ENCODE measurements at regions not wholly inside any gene's neighbourhood (a gene's known extent, or its start where the extent isn't known, plus 50 kb on each side); places are given as distances from the start of the nearest gene placed in this dataset.

- H3K9me3 ChIP-seq (ENCODE audit: control insufficient read depth, insufficient read depth, low read depth, low read length): no peaks in the 10 kb centered on the region
- H3K27ac ChIP-seq (ENCODE audit: extremely low read depth, low read depth, low read length): no peak overlapping the region
- no peak overlapping the region for H3K4me3 ChIP-seq (ENCODE audit: low read depth, low read length)
- H3K4me1 ChIP-seq (ENCODE audit: control insufficient read depth, insufficient read depth, low read length): peaks cover 4% of the 10 kb centered on the region; the same call in 1 of the 2 replicates
- no peaks in the 10 kb centered on the region for H3K36me3 ChIP-seq (ENCODE audit: control insufficient read depth in 2 of 2, insufficient read depth in 1 of 2, low read length in 2 of 2)
- no peak for TF ChIP-seq ZNF514 (tag by site-specific recombination; IDR thresholded peaks at IDR 0.05)
- peak; percentile 36; the same call in 1 of the 2 replicates for TF ChIP-seq BCL6B (tag by site-specific recombination; IDR thresholded peaks at IDR 0.05)
- ChIA-PET POLR2A (no interaction called here), CTCF (interaction anchor here (0.5 to 1.0 kb wide), 4 partner anchors 123 to 933 kb away, joined by 3 to 4 read pairs (median 3); no protein-coding TSS in a partner anchor)
Measured at GRCh38 chr21:35791541-35792325, 268.6 kb downstream of the SETD4 start.

GRCh38 chr21:35783721-35784120 is 276.6 kb downstream of the SETD4 start:
- TF ChIP-seq KLF16 (tag by site-specific recombination; IDR thresholded peaks at IDR 0.05): no peak
- no peak for TF ChIP-seq TSHZ1 (tag by site-specific recombination; IDR thresholded peaks at IDR 0.05; ENCODE audit: borderline replicate concordance)
- no peak for TF ChIP-seq PRDM2 (tag by site-specific recombination; IDR thresholded peaks at IDR 0.05; ENCODE audit: borderline replicate concordance)
- no peak for TF ChIP-seq ZNF423 (tag by site-specific recombination; IDR thresholded peaks at IDR 0.05)
- TF ChIP-seq ZBTB21 (tag by site-specific recombination; IDR thresholded peaks at IDR 0.05): no peak
- no peak for TF ChIP-seq SP3 (tag by site-specific recombination; IDR thresholded peaks at IDR 0.05)
- TF ChIP-seq ZNF19 (tag by site-specific recombination; IDR thresholded peaks at IDR 0.05; ENCODE audit: low read depth): no peak
- TF ChIP-seq ZNF184 (tag by site-specific recombination; IDR thresholded peaks at IDR 0.05): no peak
- no peak for TF ChIP-seq BCL11B (tag by site-specific recombination; IDR thresholded peaks at IDR 0.05; ENCODE audit: low read depth)
- TF ChIP-seq ZNF248 (tag by site-specific recombination; IDR thresholded peaks at IDR 0.05): no peak
- no peak for TF ChIP-seq ZBTB1 (tag by site-specific recombination; IDR thresholded peaks at IDR 0.05)
- POLR2A ChIA-PET: no interaction called here
- CTCF ChIA-PET: no interaction called here
- Histone ChIP-seq H3K4me3 (ENCODE audit: low read depth, low read length) (no peak overlapping the region), H3K36me3 (ENCODE audit: control insufficient read depth in 2 of 2, insufficient read depth in 1 of 2, low read length in 2 of 2) (no peaks in the 10 kb centered on the region), H3K4me1 (ENCODE audit: control insufficient read depth, insufficient read depth, low read length) (peaks cover 6% of the 10 kb centered on the region; the same call in 1 of the 2 replicates), H3K27ac (ENCODE audit: extremely low read depth, low read depth, low read length) (no peak overlapping the region), H3K9me3 (ENCODE audit: control insufficient read depth, insufficient read depth, low read depth, low read length) (no peaks in the 10 kb centered on the region)

Measured in HEK293 (cell line).